Fibroblast of skin of right biceps (primary cell): ENCODE measurements at regions not wholly inside any gene's neighbourhood (a gene's known extent, or its start where the extent isn't known, plus 50 kb on each side); places are given as distances from the start of the nearest gene placed in this dataset.
"Not testable (repeated sequence)": the region's sequence is repeated elsewhere in the genome, so short reads cannot be mapped to it uniquely, and the experiment has no call there.

Experiments
- DNase-seq: peaks from one replicate; pipeline ENCODE4 v3.0.0-alpha.2; 2013

DNA sequence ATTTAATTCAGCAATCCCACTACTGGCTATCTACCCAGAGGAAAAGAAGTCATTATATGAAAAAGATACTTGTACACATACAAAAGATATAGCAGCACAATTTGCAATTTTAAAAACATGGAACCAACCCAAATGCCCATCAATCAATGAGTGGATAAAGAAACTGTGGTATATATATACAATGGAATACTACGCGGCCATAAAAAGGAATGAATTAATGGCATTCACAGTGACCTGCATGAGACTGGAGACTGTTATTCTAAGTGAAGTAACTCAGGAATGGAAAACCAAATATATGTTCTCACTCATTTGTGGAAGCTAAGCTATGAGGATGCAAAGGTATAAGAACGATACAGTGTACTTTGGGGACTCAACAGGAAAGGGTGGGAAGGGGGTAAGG, 102.8 kb upstream of the KCNMA1 start:
- DNase-seq, result not testable (repeated sequence)

DNA sequence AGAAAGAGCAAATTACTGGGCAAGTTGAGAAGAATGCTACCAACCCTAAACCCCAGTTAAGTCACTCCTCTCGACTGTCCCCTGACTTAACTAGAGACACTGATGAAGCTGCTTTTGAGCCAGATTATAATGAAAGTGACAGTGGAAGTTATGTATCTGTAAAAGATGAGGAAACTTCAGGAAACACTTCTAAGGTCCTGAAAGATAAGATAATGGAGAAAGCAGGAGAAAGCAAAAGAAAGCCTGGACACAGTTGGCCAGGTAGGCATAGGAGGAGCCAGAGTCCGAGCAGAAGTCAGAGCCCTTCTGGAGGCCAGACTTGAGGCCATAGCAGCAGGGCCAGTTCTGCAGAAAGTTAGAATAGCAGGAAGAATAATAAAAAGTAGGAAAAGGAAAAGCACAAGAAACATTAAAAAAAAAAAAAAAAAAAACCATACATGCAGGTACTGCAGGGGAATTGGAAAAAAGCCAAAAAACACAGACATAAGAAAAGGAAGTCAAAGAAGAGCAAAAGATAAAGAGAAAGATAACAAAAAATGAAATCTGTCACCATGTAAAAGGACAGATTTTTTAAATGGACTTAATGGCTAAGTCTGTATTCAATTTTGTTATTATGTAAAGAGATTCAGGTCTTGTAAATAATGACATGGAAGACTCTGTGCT, 101.0 kb upstream of the KCNMA1 start:
- no peak for DNase-seq

- peak; percentile 97 for DNase-seq
These were observed 100.0 kb upstream of the KCNMA1 start for GRCh38 chr10:77737608-77738007.

GRCh38 chr10:77735136-77735535, 97.5 kb upstream of the KCNMA1 start:
- not testable (repeated sequence) for DNase-seq

DNA sequence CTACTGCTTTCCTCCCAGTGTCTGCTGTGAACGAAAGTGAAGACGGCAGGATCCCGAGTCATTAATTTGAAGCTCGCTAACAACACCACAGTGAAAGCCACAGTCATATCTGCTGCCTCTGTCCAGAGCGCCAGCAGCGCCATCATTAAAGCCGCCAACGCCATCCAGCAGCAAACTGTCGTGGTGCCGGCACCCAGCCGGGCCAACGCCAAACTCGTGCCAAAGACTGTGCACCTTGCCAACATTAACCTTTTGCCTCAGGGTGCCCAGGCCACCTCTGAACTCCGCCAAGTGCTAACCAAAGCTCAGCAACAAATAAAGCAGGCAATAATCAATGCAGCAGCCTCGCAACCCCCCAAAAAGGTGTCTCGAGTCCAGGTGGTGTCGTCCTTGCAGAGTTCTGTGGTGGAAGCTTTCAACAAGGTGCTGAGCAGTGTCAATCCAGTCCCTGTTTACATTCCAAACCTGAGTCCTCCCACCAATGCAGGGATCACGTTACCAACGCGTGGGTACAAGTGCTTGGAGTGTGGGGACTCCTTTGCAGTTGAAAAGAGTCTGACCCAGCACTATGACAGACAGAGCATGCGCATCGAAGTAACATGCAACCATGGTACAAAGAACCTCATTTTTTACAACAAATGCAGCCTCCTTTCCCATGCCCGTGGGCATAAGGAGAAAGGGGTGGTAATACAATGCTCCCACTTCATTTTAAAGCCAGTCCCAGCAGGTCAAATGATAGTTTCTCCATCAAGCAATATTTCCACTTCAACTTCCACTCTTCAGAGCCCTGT, 94.8 kb upstream of the KCNMA1 start:
- no peak for DNase-seq

DNA sequence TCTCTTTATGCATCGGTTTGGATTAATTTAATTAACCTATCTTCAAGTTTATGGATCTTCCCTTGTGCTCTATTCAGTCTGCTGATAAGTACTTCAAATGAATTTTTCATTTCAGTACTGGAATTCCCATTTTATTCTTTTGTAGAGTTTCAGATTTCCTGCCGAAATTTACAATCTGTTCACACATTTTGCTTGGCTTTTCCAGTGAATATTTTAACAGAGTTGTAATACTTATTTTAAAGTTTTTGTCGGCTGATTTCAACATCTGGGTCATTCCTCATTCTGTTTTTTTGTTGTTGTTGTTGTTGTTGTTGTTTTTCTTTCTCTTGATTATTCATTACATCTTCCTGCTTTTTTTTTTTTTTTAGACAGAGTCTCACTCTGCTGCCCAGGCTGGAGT, 89.9 kb upstream of the KCNMA1 start:
- no peak for DNase-seq

DNA sequence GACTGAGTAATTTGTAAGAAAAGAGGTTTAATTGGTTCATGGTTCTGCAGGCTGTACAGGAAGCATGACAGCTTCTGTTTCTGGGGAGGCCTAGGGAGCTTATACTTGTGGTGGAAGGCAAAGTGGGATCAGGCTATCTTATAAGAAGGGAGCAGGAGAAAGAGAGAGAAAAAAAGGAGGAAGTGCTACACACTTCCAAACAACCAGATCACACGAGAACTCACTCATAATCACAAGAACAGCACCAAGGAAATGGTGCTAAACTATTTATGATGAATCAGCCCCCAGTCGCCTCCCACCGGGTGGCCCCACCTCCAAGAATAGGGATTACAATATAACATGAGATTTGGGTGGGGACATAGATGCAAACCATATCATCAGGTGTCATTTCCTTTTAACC, 89.1 kb upstream of the KCNMA1 start:
- DNase-seq, result no peak

GRCh38 chr10:77726301-77726700, 88.7 kb upstream of the KCNMA1 start:
- no peak for DNase-seq

GRCh38 chr10:77724820-77725219, 87.2 kb upstream of the KCNMA1 start:
- no peak for DNase-seq

GRCh38 chr10:77723376-77723775, 85.8 kb upstream of the KCNMA1 start:
- no peak for DNase-seq

DNA sequence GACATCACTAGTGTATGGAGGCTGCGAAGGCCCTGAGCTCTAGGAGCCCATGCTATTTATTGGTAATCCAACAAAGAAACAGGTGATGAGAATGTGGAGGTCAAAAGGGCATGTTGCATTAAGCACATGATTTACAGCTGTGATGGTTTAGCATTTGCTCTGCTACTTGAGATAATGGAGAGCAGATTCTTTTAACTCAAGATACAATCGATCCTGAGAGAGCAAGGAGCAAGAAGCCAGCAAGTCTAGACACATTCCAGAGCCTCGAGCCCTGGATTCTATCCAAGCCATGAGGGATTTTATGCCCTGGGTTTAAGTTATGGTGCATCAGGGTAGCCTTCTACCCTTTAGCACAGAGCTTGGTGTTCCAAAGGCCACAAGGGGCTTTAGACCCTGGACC, 85.3 kb upstream of the KCNMA1 start:
- peak; percentile 84 for DNase-seq

DNA sequence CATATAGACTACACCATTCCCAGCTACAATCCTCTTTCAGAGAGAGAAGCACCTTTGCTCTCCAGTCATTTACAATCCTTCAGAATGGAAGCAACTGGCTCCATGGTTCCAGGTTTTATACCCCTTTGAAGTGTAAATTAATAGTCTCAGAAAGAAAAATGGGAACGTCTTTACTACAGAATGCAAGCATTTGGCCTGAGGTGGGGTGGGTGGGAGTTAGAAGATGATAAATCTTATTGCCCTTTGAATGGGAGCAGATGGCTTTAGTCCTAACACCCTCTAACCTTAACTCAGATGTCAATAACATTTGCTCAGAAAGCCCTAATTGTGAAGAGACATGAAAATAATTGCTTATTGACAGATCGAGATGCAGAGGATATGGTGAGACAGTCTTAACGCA, 84.2 kb upstream of the KCNMA1 start:
- no peak for DNase-seq

DNA sequence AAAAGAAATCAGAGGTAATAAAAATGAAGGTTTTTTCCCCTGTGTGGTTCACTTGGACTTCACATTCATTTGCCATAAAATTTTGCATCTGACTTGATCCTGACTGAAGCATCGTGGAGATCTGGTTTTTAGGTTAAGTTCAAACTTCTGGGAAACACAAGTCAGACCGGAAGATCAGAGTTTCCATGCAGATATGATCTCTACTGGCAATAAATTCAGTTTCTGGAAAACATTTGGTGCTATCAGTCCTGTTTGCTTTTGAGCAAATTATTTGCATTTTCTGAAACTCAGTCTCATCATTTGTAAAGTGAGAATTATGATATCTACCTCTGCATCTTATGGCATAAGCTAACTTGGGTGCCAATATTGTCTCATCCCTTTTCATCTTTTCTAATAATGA, 81.3 kb upstream of the KCNMA1 start:
- no peak for DNase-seq

- DNase-seq, result not testable (repeated sequence)
These were observed 80.7 kb upstream of the KCNMA1 start for GRCh38 chr10:77718312-77718711.

DNA sequence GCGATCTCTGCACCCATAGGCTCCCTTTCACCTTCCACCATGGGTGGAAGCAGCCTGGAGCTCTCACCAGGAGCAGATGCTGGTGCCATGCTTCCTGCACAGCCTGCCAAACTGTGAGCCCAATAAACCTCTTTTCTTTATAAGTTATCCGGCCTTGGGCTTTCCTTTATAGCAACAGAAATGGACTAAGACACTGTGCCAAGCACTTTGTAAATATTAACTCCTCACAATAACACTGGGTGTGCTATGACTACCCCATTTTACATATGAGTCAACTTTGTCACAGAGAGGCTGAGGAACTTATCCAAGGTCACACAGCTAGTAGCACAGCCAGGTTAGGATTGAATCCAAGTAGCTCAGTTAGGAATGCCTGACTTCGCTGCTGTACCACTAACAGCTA, 79.7 kb upstream of the KCNMA1 start:
- no peak for DNase-seq

DNA sequence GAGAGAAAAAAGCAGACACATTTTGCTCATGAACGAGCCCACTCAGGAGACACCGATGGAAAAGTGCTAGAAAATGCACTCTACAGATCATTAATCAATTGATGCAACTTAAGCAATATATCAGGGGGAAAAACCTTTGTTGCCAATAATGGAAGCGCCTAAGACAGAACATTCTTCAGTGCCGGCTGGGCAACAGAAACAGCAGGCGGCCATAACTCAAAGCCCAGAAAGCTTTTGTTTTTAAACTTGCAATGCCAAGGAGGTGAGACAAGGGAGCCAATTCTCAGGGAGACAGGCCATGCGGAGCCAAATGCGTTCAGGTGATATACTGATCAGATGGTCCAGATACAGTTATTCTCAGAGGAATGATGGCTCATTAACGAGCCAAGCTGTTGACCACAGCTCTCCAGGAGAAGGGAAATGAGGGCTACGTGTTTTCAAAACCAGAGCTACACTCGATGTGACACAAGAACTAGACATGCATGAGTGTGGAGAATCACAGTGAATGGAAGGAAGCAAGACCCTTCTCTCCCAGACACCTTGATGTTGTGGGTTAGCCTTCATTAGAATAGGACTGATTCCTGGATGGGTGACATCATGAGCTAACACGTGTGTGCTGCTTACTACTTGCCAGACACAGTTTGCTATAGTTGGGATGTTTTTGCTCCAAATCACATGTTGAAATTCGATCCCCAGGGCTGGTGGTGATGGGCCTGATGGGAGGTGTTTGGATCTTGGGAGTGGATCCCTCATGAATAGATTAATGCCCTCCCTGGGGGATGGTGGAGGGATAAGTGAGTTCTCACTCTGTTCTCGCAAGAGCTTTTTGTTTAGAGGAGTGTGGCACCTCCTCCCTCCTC, 79.1 kb upstream of the KCNMA1 start:
- DNase-seq, result peak; percentile 70

DNA sequence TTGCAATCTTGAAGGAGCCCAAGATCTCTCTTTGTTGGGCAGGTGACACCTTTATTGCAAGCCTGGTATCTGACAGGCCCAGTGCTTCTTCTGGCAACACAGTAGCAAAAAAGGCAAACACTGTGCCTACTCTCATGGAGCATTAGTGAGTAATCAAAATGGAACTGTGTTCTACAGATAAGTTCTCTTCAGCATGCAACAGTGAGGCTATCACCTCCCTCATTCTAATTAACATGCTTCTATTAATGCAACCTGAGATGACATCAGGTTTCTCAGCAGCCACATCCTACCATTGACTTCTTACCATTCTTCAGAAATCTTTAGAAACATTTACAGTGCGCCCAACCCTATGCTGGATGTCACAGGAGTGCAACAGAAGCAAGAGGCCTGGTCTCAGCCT, 77.9 kb upstream of the KCNMA1 start:
- DNase-seq, result no peak

- no peak for DNase-seq
These were observed 77.5 kb upstream of the KCNMA1 start for GRCh38 chr10:77715088-77715487.

DNA sequence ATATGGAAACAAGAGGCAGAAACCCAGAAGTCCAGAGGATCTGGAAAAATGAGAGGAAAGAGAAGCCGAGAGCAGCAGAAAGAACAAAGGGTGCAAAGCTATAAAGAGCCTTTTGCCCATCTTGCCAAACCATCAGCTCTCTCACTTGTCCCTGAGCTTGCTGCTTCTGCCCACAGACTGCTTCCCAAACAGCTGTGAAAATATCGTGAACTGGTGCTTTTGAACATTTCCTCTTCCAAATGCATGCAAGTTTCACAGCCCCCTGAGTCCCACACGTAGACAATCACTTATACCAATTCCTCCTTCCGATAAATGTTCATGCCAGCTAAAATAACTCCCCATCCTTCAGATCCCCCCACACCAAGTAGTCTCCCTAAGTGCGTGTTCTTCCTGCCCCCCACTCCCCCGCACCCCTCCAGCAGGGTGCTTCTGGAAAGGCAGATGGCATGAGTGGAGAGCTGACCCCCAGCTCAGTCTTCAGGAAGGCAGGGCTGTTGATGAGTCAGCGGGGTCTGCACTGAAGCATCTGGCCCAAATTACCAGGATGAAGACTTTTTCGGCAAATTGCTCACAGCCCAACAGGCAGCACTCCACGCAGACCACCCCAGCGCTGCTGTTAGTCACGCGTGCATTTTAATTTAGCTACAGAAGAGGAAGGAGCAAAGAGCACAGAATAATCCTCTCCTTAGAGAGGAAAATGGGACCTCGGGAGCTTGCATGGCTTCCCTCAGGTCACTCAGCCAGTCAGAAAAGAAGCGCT, 76.1 kb upstream of the KCNMA1 start:
- peak; percentile 88 for DNase-seq

DNA sequence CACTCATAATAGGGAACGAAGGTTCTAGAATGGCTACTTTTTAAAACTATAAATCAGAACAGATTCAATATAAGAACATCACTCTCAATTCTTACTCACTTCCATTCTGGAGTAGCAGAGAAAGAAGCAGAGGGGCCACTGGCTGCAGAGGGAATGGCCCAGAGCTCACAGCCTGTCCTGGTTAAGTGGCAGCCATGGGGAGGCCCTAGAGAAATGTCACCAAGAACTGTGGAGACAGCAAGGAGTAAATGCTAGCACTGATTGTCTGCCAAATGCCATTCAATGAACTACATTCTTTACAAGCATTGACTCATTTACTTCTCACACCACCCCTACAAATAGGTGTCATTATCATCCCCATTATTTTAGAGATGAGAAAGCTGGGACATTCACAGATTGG, 74.6 kb upstream of the KCNMA1 start:
- no peak for DNase-seq

GRCh38 chr10:77711683-77712049, 74.1 kb upstream of the KCNMA1 start:
- no peak for DNase-seq

DNA sequence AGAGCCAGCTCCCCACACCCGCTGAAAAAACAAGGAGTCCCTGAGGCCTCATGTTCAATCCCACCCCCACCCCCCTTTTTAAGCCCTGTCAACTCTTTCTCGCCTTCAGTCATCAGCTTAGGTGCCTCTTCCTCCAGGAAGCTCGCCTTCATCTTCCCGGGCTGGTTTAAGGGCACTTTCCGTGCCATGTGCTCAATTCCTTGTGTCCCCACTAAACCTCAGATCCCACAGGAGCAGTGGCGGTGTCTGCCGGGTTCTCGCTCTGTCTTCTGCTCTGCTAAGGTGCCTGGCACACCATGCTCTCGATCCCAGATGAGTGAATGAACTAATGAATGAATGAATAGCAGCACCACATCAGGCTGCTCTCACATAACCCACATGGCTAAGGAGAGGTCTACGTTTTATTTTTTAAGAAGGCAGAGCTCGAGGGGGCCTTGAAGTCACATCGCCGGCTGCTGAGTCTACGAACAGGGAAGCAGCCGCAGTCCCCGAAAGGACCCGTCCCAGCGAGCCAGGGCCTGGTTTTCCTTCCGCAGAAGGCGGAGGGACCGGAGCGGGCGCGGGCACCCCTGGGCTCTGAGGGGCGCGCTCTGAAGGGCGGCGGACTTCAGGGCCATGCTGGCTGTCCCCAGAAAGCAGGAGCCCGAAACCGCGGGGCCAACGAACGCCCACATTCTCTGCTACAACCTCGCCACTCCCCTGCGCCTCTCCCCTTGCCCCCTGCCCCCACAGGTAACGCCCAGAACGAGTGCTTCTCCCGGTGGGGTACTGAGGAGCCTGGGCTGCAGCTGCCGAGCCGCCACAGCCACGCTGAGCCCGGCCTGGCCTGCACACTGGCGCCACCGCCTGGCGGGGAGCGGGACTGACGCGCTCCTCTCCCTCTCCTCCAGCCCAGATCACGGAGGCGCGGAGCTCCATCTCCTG, 73.4 kb upstream of the KCNMA1 start:
- DNase-seq, result peak; percentile 71
